GM23338 (cell line): ENCODE measurements at regions not wholly inside any gene's neighbourhood (a gene's known extent, or its start where the extent isn't known, plus 50 kb on each side); places are given as distances from the start of the nearest gene placed in this dataset.

ENCODE experiments used
- ATAC-seq: fragments of 200-7000 bp; cut with Tn5 transposase; 3 replicates; pipeline ENCODE4 v1.9.1; 2020
- DNase-seq: peaks from one replicate; pipeline ENCODE4 v3.0.0-alpha.2; 2015; ENCODE audit warnings: low spot score
- H2AFZ ChIP-seq: fragments of 200-600 bp; sonication (generic); 2 replicates; pipeline ENCODE4 v1.8.0; 2016; ENCODE audit warnings: antibody characterized with exemption, mild to moderate bottlenecking, moderate library complexity
- H3F3A ChIP-seq: fragments of 200-600 bp; sonication (generic); replicated peaks from 2 replicates; pipeline ENCODE4 v1.8.0; 2017; ENCODE audit warnings: antibody characterized with exemption, mixed run types, low read depth
- H3K27ac ChIP-seq: fragments of 200-600 bp; sonication (generic); 2 replicates; pipeline ENCODE4 v1.6.1; 2016; ENCODE audit warnings: low read depth
- H3K27me3 ChIP-seq: fragments of 200-600 bp; sonication (generic); 2 replicates; pipeline ENCODE4 v1.8.0; 2016; ENCODE audit warnings: mild to moderate bottlenecking, mixed run types, moderate library complexity; ENCODE audit not compliant: insufficient read depth
- H3K36me3 ChIP-seq: fragments of 200-600 bp; sonication (generic); 2 replicates; pipeline ENCODE4 v1.8.0; 2016; ENCODE audit warnings: mild to moderate bottlenecking; ENCODE audit not compliant: insufficient read depth
- H3K4me1 ChIP-seq: fragments of 200-600 bp; sonication (generic); 2 replicates; pipeline ENCODE4 v1.8.0; 2016; ENCODE audit warnings: mild to moderate bottlenecking, moderate library complexity; ENCODE audit not compliant: insufficient read depth
- H3K4me2 ChIP-seq: fragments of 200-600 bp; sonication (generic); 2 replicates; pipeline ENCODE4 v1.7.1; 2017; ENCODE audit warnings: mixed run types
- H3K4me3 ChIP-seq: fragments of 200-600 bp; sonication (generic); 2 replicates; pipeline ENCODE4 v1.6.1; 2016; ENCODE audit warnings: mixed run types
- H3K79me2 ChIP-seq: fragments of 200-600 bp; sonication (generic); replicated peaks from 2 replicates; pipeline ENCODE4 v1.8.0; 2017; ENCODE audit warnings: mild to moderate bottlenecking; ENCODE audit not compliant: insufficient read depth
- H3K9me2 ChIP-seq: fragments of 200-600 bp; sonication (generic); 2 replicates; pipeline ENCODE4 v1.8.0; 2017; ENCODE audit not compliant: insufficient read depth
- H4K20me1 ChIP-seq: fragments of 200-600 bp; sonication (generic); replicated peaks from 2 replicates; pipeline ENCODE4 v1.8.0; 2017; ENCODE audit warnings: mild to moderate bottlenecking; ENCODE audit not compliant: insufficient read depth
- H3K27ac Mint-ChIP-seq: 2 replicates; pipeline ENCODE4 v1.8.0; 2020; ENCODE audit warnings: inconsistent platforms, mild to moderate bottlenecking, moderate library complexity, mixed read lengths
- H3K27me3 Mint-ChIP-seq: 3 replicates; pipeline ENCODE4 v1.8.0; 2022; ENCODE audit warnings: low read depth, mild to moderate bottlenecking, moderate library complexity, mixed read lengths, inconsistent platforms; ENCODE audit not compliant: insufficient read depth, poor library complexity
- H3K36me3 Mint-ChIP-seq: 3 replicates; pipeline ENCODE4 v1.8.0; 2021; ENCODE audit warnings: low read depth, mild to moderate bottlenecking, inconsistent platforms, moderate library complexity, mixed read lengths
- H3K4me1 Mint-ChIP-seq: 3 replicates; pipeline ENCODE4 v1.8.0; 2020; ENCODE audit warnings: mild to moderate bottlenecking, inconsistent platforms, mixed read lengths
- H3K4me3 Mint-ChIP-seq: 3 replicates; pipeline ENCODE4 v1.8.0; 2021; ENCODE audit warnings: moderate library complexity, mild to moderate bottlenecking, inconsistent platforms, mixed read lengths
- H3K9me3 Mint-ChIP-seq: 3 replicates; pipeline ENCODE4 v1.8.0; 2020; ENCODE audit warnings: moderate library complexity, mild to moderate bottlenecking, inconsistent platforms, mixed read lengths
- CREB1 ChIP-seq: fragments of 250-450 bp; sonication (Bioruptor Pico); IDR thresholded peaks from 2 replicates; pipeline ENCODE4 v1.5.0; 2020; ENCODE audit warnings: low read depth, mild to moderate bottlenecking, moderate library complexity
- EZH2 ChIP-seq: fragments of 200-600 bp; sonication (generic); IDR thresholded peaks from one replicate; pipeline ENCODE4 v1.8.0; 2017; ENCODE audit warnings: antibody characterized with exemption, mild to moderate bottlenecking, low read depth; ENCODE audit not compliant: unreplicated experiment
- EZH2phosphoT487 ChIP-seq: fragments of 200-600 bp; sonication (generic); IDR thresholded peaks from one replicate; pipeline ENCODE4 v1.8.1; 2018; ENCODE audit warnings: antibody characterized with exemption; ENCODE audit not compliant: unreplicated experiment
- NANOG ChIP-seq: IDR thresholded peaks from 2 replicates; pipeline ENCODE4 v1.6.1; 2016; ENCODE audit warnings: antibody characterized with exemption, borderline replicate concordance
- POLR2AphosphoS5 ChIP-seq: IDR thresholded peaks from 2 replicates; pipeline ENCODE4 v1.6.1; 2016; ENCODE audit warnings: antibody characterized with exemption, low read depth
- STAT1 ChIP-seq: IDR thresholded peaks from one replicate; pipeline ENCODE4 v1.6.1; 2016; ENCODE audit warnings: antibody characterized with exemption; ENCODE audit not compliant: unreplicated experiment
- ZNF114 ChIP-seq: fragments of 250-450 bp; sonication (Bioruptor Pico); IDR thresholded peaks from 2 replicates; pipeline ENCODE4 v1.5.0; 2020; ENCODE audit warnings: mild to moderate bottlenecking, moderate library complexity
- TF ChIP-seq, protein P1 (sequence below): fragments of 250-450 bp; sonication (Bioruptor Pico); IDR thresholded peaks from 2 replicates; pipeline ENCODE4 v1.5.0; 2020; ENCODE audit warnings: mild to moderate bottlenecking, moderate library complexity
- TF ChIP-seq, protein P2 (sequence below): IDR thresholded peaks from 2 replicates; pipeline ENCODE4 v1.6.1; 2016; ENCODE audit warnings: antibody characterized with exemption
- TF ChIP-seq, protein P3 (sequence below), 2 experiments: fragments of 200-600 bp in 1 of 2; sonication (generic) in 1 of 2; conservative IDR thresholded peaks; 2 replicates each; pipeline versions ENCODE4 v1.5.1 to v1.6.1; 2016 to 2017; ENCODE audit warnings: antibody characterized with exemption in 2 of 2, low read depth in 2 of 2, mild to moderate bottlenecking in 2 of 2, moderate library complexity in 1 of 2
- TF ChIP-seq, protein P4 (sequence below): IDR thresholded peaks from one replicate; pipeline ENCODE4 v1.6.1; 2018; ENCODE audit warnings: antibody characterized with exemption; ENCODE audit not compliant: unreplicated experiment

DNA sequence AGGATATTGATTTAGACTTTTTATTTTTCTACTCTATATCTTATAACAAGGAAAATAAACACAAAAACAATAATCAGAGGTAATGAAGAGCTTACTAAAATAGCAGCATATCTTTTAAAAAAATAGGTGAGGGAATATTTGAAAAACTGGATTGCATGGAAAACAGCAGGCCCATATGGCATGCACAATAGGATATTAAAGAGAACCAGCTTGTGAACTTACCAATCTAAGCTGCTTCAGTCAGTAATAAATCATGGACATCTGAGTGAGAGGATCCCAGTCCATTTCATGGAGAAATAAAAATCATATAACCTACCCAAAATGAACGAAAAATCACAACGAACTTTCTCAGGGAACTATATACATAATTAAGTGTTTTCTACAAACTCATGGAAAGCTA is 634.6 kb downstream of the ADCYAP1 start (continued):
- TF ChIP-seq, protein P1, sequence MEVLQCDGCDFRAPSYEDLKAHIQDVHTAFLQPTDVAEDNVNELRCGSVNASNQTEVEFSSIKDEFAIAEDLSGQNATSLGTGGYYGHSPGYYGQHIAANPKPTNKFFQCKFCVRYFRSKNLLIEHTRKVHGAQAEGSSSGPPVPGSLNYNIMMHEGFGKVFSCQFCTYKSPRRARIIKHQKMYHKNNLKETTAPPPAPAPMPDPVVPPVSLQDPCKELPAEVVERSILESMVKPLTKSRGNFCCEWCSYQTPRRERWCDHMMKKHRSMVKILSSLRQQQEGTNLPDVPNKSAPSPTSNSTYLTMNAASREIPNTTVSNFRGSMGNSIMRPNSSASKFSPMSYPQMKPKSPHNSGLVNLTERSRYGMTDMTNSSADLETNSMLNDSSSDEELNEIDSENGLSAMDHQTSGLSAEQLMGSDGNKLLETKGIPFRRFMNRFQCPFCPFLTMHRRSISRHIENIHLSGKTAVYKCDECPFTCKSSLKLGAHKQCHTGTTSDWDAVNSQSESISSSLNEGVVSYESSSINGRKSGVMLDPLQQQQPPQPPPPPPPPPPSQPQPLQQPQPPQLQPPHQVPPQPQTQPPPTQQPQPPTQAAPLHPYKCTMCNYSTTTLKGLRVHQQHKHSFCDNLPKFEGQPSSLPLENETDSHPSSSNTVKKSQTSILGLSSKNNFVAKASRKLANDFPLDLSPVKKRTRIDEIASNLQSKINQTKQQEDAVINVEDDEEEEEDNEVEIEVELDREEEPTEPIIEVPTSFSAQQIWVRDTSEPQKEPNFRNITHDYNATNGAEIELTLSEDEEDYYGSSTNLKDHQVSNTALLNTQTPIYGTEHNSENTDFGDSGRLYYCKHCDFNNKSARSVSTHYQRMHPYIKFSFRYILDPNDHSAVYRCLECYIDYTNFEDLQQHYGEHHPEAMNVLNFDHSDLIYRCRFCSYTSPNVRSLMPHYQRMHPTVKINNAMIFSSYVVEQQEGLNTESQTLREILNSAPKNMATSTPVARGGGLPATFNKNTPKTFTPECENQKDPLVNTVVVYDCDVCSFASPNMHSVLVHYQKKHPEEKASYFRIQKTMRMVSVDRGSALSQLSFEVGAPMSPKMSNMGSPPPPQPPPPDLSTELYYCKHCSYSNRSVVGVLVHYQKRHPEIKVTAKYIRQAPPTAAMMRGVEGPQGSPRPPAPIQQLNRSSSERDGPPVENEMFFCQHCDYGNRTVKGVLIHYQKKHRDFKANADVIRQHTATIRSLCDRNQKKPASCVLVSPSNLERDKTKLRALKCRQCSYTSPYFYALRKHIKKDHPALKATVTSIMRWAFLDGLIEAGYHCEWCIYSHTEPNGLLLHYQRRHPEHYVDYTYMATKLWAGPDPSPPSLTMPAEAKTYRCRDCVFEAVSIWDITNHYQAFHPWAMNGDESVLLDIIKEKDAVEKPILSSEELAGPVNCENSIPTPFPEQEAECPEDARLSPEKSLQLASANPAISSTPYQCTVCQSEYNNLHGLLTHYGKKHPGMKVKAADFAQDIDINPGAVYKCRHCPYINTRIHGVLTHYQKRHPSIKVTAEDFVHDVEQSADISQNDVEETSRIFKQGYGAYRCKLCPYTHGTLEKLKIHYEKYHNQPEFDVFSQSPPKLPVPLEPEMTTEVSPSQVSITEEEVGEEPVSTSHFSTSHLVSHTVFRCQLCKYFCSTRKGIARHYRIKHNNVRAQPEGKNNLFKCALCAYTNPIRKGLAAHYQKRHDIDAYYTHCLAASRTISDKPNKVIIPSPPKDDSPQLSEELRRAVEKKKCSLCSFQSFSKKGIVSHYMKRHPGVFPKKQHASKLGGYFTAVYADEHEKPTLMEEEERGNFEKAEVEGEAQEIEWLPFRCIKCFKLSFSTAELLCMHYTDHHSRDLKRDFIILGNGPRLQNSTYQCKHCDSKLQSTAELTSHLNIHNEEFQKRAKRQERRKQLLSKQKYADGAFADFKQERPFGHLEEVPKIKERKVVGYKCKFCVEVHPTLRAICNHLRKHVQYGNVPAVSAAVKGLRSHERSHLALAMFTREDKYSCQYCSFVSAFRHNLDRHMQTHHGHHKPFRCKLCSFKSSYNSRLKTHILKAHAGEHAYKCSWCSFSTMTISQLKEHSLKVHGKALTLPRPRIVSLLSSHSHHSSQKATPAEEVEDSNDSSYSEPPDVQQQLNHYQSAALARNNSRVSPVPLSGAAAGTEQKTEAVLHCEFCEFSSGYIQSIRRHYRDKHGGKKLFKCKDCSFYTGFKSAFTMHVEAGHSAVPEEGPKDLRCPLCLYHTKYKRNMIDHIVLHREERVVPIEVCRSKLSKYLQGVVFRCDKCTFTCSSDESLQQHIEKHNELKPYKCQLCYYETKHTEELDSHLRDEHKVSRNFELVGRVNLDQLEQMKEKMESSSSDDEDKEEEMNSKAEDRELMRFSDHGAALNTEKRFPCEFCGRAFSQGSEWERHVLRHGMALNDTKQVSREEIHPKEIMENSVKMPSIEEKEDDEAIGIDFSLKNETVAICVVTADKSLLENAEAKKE (CRISPR knock-in tag), result no peak
- TF ChIP-seq POLR2AphosphoS5, result no peak

DNA sequence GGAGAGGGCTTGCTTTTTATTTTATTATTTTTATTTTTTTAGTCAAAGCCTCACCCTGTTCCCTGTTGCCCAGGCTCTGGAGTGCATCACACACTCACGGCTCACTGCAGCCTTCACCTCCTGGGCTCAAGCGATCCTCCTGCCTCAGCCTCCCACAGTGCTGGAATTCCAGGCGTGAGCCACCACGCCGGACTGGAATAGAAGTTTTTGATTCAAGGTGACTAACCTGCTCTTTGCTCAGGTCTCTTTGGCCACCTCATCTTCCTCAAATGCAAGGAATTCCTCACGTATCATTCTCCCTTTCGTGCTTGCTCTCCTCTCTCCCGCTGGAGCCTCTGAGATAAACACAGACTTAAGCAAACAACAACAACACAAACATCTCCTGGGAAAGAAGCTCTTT is 636.8 kb downstream of the ADCYAP1 start:
- H3K4me3 ChIP-seq, result no peak overlapping the region
- no peak for TF ChIP-seq NANOG
- TF ChIP-seq POLR2AphosphoS5, result no peak
- TF ChIP-seq, protein P2, sequence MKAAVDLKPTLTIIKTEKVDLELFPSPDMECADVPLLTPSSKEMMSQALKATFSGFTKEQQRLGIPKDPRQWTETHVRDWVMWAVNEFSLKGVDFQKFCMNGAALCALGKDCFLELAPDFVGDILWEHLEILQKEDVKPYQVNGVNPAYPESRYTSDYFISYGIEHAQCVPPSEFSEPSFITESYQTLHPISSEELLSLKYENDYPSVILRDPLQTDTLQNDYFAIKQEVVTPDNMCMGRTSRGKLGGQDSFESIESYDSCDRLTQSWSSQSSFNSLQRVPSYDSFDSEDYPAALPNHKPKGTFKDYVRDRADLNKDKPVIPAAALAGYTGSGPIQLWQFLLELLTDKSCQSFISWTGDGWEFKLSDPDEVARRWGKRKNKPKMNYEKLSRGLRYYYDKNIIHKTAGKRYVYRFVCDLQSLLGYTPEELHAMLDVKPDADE, result no peak
- TF ChIP-seq ZNF114 (CRISPR knock-in tag), result no peak
- TF ChIP-seq, protein P3, sequence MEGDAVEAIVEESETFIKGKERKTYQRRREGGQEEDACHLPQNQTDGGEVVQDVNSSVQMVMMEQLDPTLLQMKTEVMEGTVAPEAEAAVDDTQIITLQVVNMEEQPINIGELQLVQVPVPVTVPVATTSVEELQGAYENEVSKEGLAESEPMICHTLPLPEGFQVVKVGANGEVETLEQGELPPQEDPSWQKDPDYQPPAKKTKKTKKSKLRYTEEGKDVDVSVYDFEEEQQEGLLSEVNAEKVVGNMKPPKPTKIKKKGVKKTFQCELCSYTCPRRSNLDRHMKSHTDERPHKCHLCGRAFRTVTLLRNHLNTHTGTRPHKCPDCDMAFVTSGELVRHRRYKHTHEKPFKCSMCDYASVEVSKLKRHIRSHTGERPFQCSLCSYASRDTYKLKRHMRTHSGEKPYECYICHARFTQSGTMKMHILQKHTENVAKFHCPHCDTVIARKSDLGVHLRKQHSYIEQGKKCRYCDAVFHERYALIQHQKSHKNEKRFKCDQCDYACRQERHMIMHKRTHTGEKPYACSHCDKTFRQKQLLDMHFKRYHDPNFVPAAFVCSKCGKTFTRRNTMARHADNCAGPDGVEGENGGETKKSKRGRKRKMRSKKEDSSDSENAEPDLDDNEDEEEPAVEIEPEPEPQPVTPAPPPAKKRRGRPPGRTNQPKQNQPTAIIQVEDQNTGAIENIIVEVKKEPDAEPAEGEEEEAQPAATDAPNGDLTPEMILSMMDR (conservative IDR thresholded peaks at IDR 0.05; ENCODE audit: low read depth in 2 of 2), result no peak
- TF ChIP-seq CREB1 (CRISPR knock-in tag), result no peak
- TF ChIP-seq, protein P4, sequence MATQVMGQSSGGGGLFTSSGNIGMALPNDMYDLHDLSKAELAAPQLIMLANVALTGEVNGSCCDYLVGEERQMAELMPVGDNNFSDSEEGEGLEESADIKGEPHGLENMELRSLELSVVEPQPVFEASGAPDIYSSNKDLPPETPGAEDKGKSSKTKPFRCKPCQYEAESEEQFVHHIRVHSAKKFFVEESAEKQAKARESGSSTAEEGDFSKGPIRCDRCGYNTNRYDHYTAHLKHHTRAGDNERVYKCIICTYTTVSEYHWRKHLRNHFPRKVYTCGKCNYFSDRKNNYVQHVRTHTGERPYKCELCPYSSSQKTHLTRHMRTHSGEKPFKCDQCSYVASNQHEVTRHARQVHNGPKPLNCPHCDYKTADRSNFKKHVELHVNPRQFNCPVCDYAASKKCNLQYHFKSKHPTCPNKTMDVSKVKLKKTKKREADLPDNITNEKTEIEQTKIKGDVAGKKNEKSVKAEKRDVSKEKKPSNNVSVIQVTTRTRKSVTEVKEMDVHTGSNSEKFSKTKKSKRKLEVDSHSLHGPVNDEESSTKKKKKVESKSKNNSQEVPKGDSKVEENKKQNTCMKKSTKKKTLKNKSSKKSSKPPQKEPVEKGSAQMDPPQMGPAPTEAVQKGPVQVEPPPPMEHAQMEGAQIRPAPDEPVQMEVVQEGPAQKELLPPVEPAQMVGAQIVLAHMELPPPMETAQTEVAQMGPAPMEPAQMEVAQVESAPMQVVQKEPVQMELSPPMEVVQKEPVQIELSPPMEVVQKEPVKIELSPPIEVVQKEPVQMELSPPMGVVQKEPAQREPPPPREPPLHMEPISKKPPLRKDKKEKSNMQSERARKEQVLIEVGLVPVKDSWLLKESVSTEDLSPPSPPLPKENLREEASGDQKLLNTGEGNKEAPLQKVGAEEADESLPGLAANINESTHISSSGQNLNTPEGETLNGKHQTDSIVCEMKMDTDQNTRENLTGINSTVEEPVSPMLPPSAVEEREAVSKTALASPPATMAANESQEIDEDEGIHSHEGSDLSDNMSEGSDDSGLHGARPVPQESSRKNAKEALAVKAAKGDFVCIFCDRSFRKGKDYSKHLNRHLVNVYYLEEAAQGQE, result no peak
- no peak for TF ChIP-seq EZH2
- TF ChIP-seq STAT1, result no peak
- no peak for TF ChIP-seq EZH2phosphoT487

More for the DNA sequence above, 636.8 kb downstream of the ADCYAP1 start:
- Mint-ChIP-seq H3K9me3 (no peaks in the 10 kb centered on the region; the same call in 2 of the 3 replicates), H3K27me3 (no peaks in the 10 kb centered on the region), H3K36me3 (no peaks in the 10 kb centered on the region), H3K4me1 (no peaks in the 10 kb centered on the region), H3K4me3 (no peak overlapping the region), H3K27ac (no peak overlapping the region)
- no peaks in the 10 kb centered on the region for H3K4me1 ChIP-seq
- no peaks in the 10 kb centered on the region for H3K79me2 ChIP-seq
- H3K27ac ChIP-seq, result no peak overlapping the region
- H3K9me2 ChIP-seq, result no peaks in the 10 kb centered on the region
- no peaks in the 10 kb centered on the region for H3F3A ChIP-seq
- no peak overlapping the region for H2AFZ ChIP-seq
- no peaks in the 10 kb centered on the region for H3K36me3 ChIP-seq
- H3K4me2 ChIP-seq, result no peak overlapping the region
- H4K20me1 ChIP-seq, result no peaks in the 10 kb centered on the region
- ATAC-seq (no peak), DNase-seq (no peak)
- H3K27me3 ChIP-seq, result no peaks in the 10 kb centered on the region
